NB4 (cell line): ENCODE measurements at regions not wholly inside any gene's neighbourhood (a gene's known extent, or its start where the extent isn't known, plus 50 kb on each side); places are given as distances from the start of the nearest gene placed in this dataset.

Experiments used
- CTCF ChIP-seq: IDR thresholded peaks from one replicate; pipeline ENCODE4 v1.5.1; 2012; ENCODE audit warnings: low read depth, low read length
- MAX ChIP-seq: IDR thresholded peaks from 2 replicates; pipeline ENCODE4 v1.6.1; 2011; ENCODE audit warnings: low read depth, low read length
- MYC ChIP-seq: IDR thresholded peaks from 2 replicates; pipeline ENCODE4 v1.6.1; 2011; ENCODE audit warnings: low read depth, low read length
- POLR2A ChIP-seq: IDR thresholded peaks from 2 replicates; pipeline ENCODE4 v1.6.1; 2011; ENCODE audit warnings: mild to moderate bottlenecking; ENCODE audit not compliant: insufficient read length; ENCODE audit errors: extremely low read depth

DNA sequence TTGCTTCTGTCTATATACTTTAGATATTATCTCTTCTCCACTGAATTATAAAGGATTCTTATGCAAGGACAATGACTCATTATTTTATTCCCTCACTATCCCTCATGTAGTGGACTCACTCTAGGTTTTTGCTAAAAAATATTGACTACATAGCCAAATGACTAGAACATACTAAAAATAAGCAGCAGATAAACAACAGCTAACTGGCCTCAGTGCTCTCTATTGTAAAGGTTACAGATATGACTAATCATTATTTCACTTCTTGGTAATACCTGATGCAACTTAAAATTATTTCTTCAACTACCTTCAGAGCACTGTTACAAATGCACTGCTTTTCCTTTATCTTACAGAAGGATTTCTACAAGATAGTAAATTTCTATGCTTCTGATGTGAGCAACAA lies 147.6 kb upstream of the DEPDC1 start:
- TF ChIP-seq CTCF = no peak
- TF ChIP-seq MYC = no peak
- TF ChIP-seq MAX = no peak
- no peak for TF ChIP-seq POLR2A
